ENCODE measurements at regions not wholly inside any gene's neighbourhood (a gene's known extent, or its start where the extent isn't known, plus 50 kb on each side); places are given as distances from the start of the nearest gene placed in this dataset.
"Not testable (repeated sequence)": the region's sequence is repeated elsewhere in the genome, so short reads cannot be mapped to it uniquely, and the experiment has no call there.

DNA sequence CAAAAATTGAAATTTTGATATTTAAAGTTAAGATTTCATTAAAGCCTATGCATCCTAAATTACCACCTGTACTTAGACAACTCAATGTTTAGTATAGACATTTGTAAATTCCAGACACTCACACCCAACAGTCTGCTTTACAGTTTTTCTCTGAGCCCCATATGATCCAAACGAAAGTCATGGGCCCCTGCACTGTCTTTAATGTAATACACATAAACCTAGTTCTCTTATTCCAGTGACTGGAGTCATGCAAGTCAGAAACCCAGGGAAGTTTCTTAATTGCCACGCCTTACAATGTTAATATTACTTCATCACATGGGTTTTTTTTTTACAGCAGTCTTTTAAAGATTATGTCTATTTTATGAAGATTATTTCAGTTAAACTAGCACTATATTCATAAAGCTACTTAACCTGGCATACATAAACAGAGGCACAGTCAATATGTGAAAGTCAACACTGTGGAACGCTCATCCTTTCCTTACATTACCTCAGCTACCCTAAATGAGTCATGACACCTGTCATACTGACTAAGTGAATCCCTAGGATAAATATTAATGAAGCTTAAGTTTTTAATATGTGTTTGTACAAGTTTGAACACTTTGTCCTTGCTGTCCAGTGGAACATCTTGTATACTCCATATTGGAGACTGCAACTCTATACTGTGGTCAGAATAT, 67.7 kb upstream of the H2AZ1 start:
- H3K27me3 ChIP-seq (replicated peaks; ENCODE audit: control insufficient read depth, insufficient read depth, low read length), result no peaks in the 10 kb centered on the region
- TF ChIP-seq, protein P1, sequence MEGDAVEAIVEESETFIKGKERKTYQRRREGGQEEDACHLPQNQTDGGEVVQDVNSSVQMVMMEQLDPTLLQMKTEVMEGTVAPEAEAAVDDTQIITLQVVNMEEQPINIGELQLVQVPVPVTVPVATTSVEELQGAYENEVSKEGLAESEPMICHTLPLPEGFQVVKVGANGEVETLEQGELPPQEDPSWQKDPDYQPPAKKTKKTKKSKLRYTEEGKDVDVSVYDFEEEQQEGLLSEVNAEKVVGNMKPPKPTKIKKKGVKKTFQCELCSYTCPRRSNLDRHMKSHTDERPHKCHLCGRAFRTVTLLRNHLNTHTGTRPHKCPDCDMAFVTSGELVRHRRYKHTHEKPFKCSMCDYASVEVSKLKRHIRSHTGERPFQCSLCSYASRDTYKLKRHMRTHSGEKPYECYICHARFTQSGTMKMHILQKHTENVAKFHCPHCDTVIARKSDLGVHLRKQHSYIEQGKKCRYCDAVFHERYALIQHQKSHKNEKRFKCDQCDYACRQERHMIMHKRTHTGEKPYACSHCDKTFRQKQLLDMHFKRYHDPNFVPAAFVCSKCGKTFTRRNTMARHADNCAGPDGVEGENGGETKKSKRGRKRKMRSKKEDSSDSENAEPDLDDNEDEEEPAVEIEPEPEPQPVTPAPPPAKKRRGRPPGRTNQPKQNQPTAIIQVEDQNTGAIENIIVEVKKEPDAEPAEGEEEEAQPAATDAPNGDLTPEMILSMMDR (IDR thresholded peaks at IDR 0.05; ENCODE audit: insufficient read depth, low read length, poor library complexity, severe bottlenecking), result no peak
- DNase-seq (ENCODE audit: extremely low read depth, insufficient read length), result peak; percentile 10
- no peaks in the 10 kb centered on the region for H3K36me3 ChIP-seq (ENCODE audit: control insufficient read depth, insufficient read depth, low read length)
- H3K4me3 ChIP-seq (replicated peaks; ENCODE audit: low read depth, low read length), result no peak overlapping the region

DNA sequence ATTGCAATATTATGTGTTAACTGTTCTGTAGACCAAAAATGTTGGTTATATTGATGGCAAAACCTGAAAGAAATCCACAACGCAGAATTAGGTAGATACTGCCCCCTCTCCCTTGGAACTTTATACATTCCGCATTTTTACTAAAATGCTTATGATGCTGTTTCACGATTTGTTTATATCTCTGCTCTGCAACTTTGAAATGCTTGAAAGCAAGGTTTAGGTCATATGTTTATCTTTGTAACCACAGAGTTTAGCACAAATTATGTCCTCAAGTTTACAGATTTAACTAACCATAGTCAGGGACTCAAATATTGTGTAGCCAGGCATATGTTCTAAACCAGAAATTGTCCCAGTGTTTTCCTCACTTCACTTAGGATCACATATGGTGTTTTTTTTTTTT, 66.1 kb upstream of the H2AZ1 start:
- Histone ChIP-seq H3K27me3 (replicated peaks; ENCODE audit: control insufficient read depth, insufficient read depth, low read length) (no peaks in the 10 kb centered on the region), H3K4me3 (replicated peaks; ENCODE audit: low read depth, low read length) (no peak overlapping the region), H3K36me3 (ENCODE audit: control insufficient read depth, insufficient read depth, low read length) (no peaks in the 10 kb centered on the region)
- TF ChIP-seq, protein P1 (IDR thresholded peaks at IDR 0.05; ENCODE audit: insufficient read depth, low read length, poor library complexity, severe bottlenecking), result no peak
- DNase-seq (ENCODE audit: extremely low read depth, insufficient read length), result no peak

- Histone ChIP-seq H3K36me3 (ENCODE audit: control insufficient read depth, insufficient read depth, low read length) (no peaks in the 10 kb centered on the region), H3K27me3 (replicated peaks; ENCODE audit: control insufficient read depth, insufficient read depth, low read length) (no peaks in the 10 kb centered on the region), H3K4me3 (replicated peaks; ENCODE audit: low read depth, low read length) (no peak overlapping the region)
- no peak for DNase-seq (ENCODE audit: extremely low read depth, insufficient read length)
- TF ChIP-seq, protein P1 (IDR thresholded peaks at IDR 0.05; ENCODE audit: insufficient read depth, low read length, poor library complexity, severe bottlenecking), result no peak
Measured at GRCh38 chr4:100014616-100015015, 64.5 kb upstream of the H2AZ1 start.

GRCh38 chr4:100009490-100009889, 59.4 kb upstream of the H2AZ1 start:
- no peak for DNase-seq (ENCODE audit: extremely low read depth, insufficient read length)
- Histone ChIP-seq H3K27me3 (replicated peaks; ENCODE audit: control insufficient read depth, insufficient read depth, low read length) (no peaks in the 10 kb centered on the region), H3K4me3 (replicated peaks; ENCODE audit: low read depth, low read length) (no peak overlapping the region), H3K36me3 (ENCODE audit: control insufficient read depth, insufficient read depth, low read length) (no peaks in the 10 kb centered on the region)
- TF ChIP-seq, protein P1 (IDR thresholded peaks at IDR 0.05; ENCODE audit: insufficient read depth, low read length, poor library complexity, severe bottlenecking), result no peak

- no peak for DNase-seq (ENCODE audit: extremely low read depth, insufficient read length)
Measured at GRCh38 chr4:100008048-100008447, 58.0 kb upstream of the H2AZ1 start.

GRCh38 chr4:100006161-100006560, 56.1 kb upstream of the H2AZ1 start:
- not testable (repeated sequence) for H3K36me3 ChIP-seq (ENCODE audit: control insufficient read depth, insufficient read depth, low read length); H3K27me3 ChIP-seq (replicated peaks; ENCODE audit: control insufficient read depth, insufficient read depth, low read length); H3K4me3 ChIP-seq (replicated peaks; ENCODE audit: low read depth, low read length); DNase-seq (ENCODE audit: extremely low read depth, insufficient read length)

More at GRCh38 chr4:100008048-100008447, 58.0 kb upstream of the H2AZ1 start:
- Histone ChIP-seq H3K27me3 (replicated peaks; ENCODE audit: control insufficient read depth, insufficient read depth, low read length) (no peaks in the 10 kb centered on the region), H3K4me3 (replicated peaks; ENCODE audit: low read depth, low read length) (no peak overlapping the region), H3K36me3 (ENCODE audit: control insufficient read depth, insufficient read depth, low read length) (no peaks in the 10 kb centered on the region)
- TF ChIP-seq, protein P1 (IDR thresholded peaks at IDR 0.05; ENCODE audit: insufficient read depth, low read length, poor library complexity, severe bottlenecking), result no peak
